ENCODE measurements at regions not wholly inside any gene's neighbourhood (a gene's known extent, or its start where the extent isn't known, plus 50 kb on each side); places are given as distances from the start of the nearest gene placed in this dataset.

GRCh38 chr4:144509088-144510015, 136.6 kb upstream of the HHIP start (continued):
- TF ChIP-seq CTCF (IDR thresholded peaks at IDR 0.05; ENCODE audit: low read depth, low read length, missing input control) (no peak), MAX (IDR thresholded peaks at IDR 0.05) (no peak), FOXA1 (IDR thresholded peaks at IDR 0.05) (no peak)

GRCh38 chr4:144514736-144515135, 131.2 kb upstream of the HHIP start:
- TF ChIP-seq FOXA1 (IDR thresholded peaks at IDR 0.05): no peak
- no peak for TF ChIP-seq HNF4G (IDR thresholded peaks at IDR 0.05)
- no peak for TF ChIP-seq JUND (IDR thresholded peaks at IDR 0.05)
- DNase-seq (ENCODE audit: low spot score): no peak
- H3K36me3 ChIP-seq (ENCODE audit: control insufficient read depth in 4 of 4, insufficient read depth in 3 of 4, low read depth in 1 of 4, low read length in 3 of 4): no peaks in the 10 kb centered on the region
- H3K4me1 ChIP-seq (ENCODE audit: control insufficient read depth in 4 of 4, insufficient read depth in 4 of 4, low read length in 3 of 4): no peaks in the 10 kb centered on the region
- H3K4me3 ChIP-seq (ENCODE audit: low read depth in 1 of 3, low read length in 3 of 3): no peak overlapping the region
- H3K27me3 ChIP-seq (ENCODE audit: control insufficient read depth in 4 of 4, insufficient read depth in 4 of 4, low read length in 3 of 4): peaks cover 0 to 4% (median 1%) of the 10 kb centered on the region in 4 donors
- H3K27ac ChIP-seq (ENCODE audit: low read depth in 1 of 2, low read length in 2 of 2): no peak overlapping the region
- no peaks in the 10 kb centered on the region for H3K9me3 ChIP-seq (ENCODE audit: control insufficient read depth in 4 of 4, low read length in 3 of 4)
- H3K9ac ChIP-seq (ENCODE audit: low read depth in 1 of 2, low read length in 2 of 2): no peak overlapping the region
- WGBS: 59% methylated on average over 1 of the region's 1 CpG

- Histone ChIP-seq H3K36me3 (ENCODE audit: control insufficient read depth in 4 of 4, insufficient read depth in 3 of 4, low read depth in 1 of 4, low read length in 3 of 4) (no peaks in the 10 kb centered on the region), H3K4me3 (ENCODE audit: low read depth in 1 of 3, low read length in 3 of 3) (no peak overlapping the region), H3K27me3 (ENCODE audit: control insufficient read depth in 4 of 4, insufficient read depth in 4 of 4, low read length in 3 of 4) (peaks cover 0 to 2% (median under 1%) of the 10 kb centered on the region in 4 donors), H3K9ac (ENCODE audit: low read depth in 1 of 2, low read length in 2 of 2) (no peak overlapping the region), H3K4me1 (ENCODE audit: control insufficient read depth in 4 of 4, insufficient read depth in 4 of 4, low read length in 3 of 4) (no peaks in the 10 kb centered on the region), H3K9me3 (ENCODE audit: control insufficient read depth in 4 of 4, low read length in 3 of 4) (no peaks in the 10 kb centered on the region), H3K27ac (ENCODE audit: low read depth in 1 of 2, low read length in 2 of 2) (no peak overlapping the region)
- WGBS: 48% methylated on average over 8 of the region's 8 CpGs
- TF ChIP-seq HNF4G (IDR thresholded peaks at IDR 0.05): no peak
- TF ChIP-seq RXRA (IDR thresholded peaks at IDR 0.05): no peak
- no peak for TF ChIP-seq REST (IDR thresholded peaks at IDR 0.05)
- no peak for TF ChIP-seq FOXA1 (IDR thresholded peaks at IDR 0.05)
- TF ChIP-seq FOXA2 (IDR thresholded peaks at IDR 0.05): no peak
- no peak for TF ChIP-seq SP1 (IDR thresholded peaks at IDR 0.05)
- TF ChIP-seq ATF3 (IDR thresholded peaks at IDR 0.05): no peak
- no peak for TF ChIP-seq CTCF (IDR thresholded peaks at IDR 0.05; ENCODE audit: low read depth, low read length, missing input control)
- TF ChIP-seq YY1 (IDR thresholded peaks at IDR 0.05): no peak
- no peak for TF ChIP-seq NR2F2 (IDR thresholded peaks at IDR 0.05)
- TF ChIP-seq ZBTB33 (IDR thresholded peaks at IDR 0.05): no peak
- no peak for TF ChIP-seq MAX (IDR thresholded peaks at IDR 0.05)
- TF ChIP-seq HNF4A (conservative IDR thresholded peaks at IDR 0.05): no peak
- DNase-seq (ENCODE audit: low spot score): no peak
These were observed 127.6 kb upstream of the HHIP start for GRCh38 chr4:144518181-144518895.

Data from liver (tissue), 8 donors.